ENCODE measurements at regions not wholly inside any gene's neighbourhood (a gene's known extent, or its start where the extent isn't known, plus 50 kb on each side); places are given as distances from the start of the nearest gene placed in this dataset.

DNA sequence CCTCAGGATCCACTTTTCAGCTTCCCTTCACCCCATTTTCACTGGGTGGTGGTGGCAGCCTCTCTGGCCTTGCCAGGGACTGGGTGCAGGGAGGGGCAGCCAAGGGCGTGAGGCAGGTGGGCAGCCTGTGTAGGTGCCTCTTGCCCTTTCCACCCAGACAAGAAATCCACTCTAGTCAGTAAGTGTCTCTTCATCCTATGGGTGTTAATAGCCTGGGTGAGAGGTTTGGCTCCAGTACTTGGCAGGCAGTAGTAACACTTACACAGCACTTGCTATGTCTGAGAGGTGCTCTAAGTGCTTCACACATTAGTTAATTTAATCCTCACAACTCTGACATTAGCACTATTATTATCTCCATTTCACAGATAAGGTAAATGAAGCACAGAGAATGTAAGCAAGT lies 171.9 kb downstream of the EMP1 start:
- DNase-seq (ENCODE audit: low spot score), result no peak
- TF ChIP-seq, protein P1, sequence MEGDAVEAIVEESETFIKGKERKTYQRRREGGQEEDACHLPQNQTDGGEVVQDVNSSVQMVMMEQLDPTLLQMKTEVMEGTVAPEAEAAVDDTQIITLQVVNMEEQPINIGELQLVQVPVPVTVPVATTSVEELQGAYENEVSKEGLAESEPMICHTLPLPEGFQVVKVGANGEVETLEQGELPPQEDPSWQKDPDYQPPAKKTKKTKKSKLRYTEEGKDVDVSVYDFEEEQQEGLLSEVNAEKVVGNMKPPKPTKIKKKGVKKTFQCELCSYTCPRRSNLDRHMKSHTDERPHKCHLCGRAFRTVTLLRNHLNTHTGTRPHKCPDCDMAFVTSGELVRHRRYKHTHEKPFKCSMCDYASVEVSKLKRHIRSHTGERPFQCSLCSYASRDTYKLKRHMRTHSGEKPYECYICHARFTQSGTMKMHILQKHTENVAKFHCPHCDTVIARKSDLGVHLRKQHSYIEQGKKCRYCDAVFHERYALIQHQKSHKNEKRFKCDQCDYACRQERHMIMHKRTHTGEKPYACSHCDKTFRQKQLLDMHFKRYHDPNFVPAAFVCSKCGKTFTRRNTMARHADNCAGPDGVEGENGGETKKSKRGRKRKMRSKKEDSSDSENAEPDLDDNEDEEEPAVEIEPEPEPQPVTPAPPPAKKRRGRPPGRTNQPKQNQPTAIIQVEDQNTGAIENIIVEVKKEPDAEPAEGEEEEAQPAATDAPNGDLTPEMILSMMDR (IDR thresholded peaks at IDR 0.05; ENCODE audit: extremely low read depth, insufficient read depth, missing control alignments), result no peak
- in situ Hi-C loops (cut with MboI; ENCODE audit: low pct_unique_long_range_greater_than_20kb, low sequenced_read_pairs, unreplicated experiment), result no loop called here

DNA sequence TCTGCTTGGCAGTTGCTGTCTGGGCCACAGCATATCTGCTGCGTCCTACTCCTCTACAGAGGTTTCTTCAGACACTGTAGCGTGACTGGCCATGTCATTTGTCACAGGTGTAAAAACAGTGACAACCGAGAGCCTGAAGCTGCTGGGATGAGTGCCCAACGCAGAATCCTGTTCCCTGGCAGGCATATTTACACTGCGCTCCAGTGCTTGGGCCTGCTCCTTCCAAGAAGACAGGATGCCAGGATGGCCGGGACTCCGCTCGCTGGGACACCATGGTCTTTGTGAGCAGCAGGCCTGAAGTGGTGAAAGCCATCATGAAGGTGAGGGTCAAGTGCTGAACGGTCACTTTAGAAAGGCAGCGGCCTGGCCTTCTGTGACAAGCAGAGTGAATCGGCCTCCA lies 171.4 kb downstream of the EMP1 start:
- no peak for DNase-seq (ENCODE audit: low spot score)
- TF ChIP-seq, protein P1 (IDR thresholded peaks at IDR 0.05; ENCODE audit: extremely low read depth, insufficient read depth, missing control alignments), result no peak
- in situ Hi-C loops (cut with MboI; ENCODE audit: low pct_unique_long_range_greater_than_20kb, low sequenced_read_pairs, unreplicated experiment), result no loop called here

DNA sequence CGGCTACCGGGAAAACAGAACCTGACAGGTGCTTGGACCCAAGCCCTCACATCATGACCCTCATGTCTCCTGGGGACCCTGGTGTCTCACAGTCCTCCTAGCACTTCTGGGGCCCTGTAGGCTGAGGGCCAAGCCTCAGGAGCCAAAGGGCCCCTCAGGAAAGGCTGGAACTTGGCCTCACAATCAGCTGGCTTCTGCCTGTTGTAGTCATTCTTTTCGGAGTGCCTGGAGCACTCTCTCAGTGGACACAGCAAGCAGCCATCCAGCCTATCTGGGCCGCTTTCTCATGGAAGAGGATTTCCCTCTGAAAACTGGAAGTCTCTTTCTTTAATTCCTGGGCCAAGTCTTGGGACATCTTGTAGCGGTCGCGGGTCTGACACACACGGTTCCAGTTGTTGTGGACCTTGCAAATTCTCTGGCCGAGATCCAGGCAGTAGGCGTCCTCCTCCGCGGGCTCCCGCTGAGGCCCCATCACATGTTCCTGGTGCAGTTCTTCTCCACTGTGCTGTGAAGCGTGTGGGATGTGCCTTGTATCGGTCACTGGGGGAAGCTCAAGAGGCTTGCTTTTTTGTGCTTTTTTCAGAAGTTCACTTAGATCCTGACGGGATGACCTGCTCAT lies 169.3 kb downstream of the EMP1 start:
- DNase-seq (ENCODE audit: low spot score), result no peak
- TF ChIP-seq, protein P1 (IDR thresholded peaks at IDR 0.05; ENCODE audit: extremely low read depth, insufficient read depth, missing control alignments), result no peak
- in situ Hi-C loops (cut with MboI; ENCODE audit: low pct_unique_long_range_greater_than_20kb, low sequenced_read_pairs, unreplicated experiment), result no loop called here

DNA sequence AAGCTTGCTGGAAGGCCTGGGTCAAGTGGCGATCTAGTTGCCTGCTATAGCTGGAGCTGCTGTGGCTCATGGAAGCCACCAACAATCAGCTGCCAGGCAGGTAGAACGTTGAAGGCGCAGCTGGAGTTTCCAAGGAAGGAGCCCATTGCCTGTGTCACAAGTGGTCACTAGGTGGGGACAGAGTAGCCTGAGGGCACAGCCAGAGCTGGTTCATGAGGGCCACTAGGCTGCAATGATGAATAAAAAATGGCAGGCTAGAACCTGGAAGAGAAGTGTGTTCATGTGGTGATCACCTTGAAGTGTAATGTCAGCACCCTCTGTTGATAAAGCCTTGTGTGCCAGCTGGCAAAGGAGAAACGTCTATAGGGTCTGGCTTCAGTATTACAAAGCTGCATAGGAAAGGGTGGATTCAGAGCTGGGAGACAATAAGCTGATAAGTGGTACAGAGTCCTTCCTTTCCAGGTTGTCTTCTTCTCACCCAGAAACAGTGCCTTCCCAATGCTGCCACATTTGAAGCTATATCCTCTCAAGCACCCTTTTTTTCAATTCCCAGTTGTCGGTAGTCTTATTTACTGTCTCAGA lies 165.8 kb downstream of the EMP1 start:
- DNase-seq (ENCODE audit: low spot score), result peak; percentile 69
- TF ChIP-seq, protein P1 (IDR thresholded peaks at IDR 0.05; ENCODE audit: extremely low read depth, insufficient read depth, missing control alignments), result peak; percentile 87
- in situ Hi-C loops (cut with MboI; ENCODE audit: low pct_unique_long_range_greater_than_20kb, low sequenced_read_pairs, unreplicated experiment), result no loop called here

DNA sequence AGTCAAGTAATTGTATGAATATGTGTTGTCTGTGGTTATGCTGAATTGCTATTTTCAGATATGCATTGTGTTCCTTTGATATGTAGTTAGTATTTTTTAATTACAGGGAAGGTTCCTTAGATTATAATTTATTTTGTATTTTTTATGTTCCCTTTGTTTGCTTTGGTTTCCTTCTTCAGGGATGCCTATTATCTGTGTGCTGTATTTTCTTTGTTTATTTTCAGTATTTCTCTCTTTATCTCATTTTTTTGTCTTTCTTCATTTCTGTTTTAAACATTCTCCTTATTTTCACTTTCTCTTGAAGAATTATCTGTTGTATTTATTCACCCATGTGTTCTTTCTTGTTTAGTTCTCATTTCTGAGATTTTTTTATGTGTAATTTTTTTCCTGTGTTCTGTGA lies 163.1 kb downstream of the EMP1 start:
- TF ChIP-seq, protein P1 (IDR thresholded peaks at IDR 0.05; ENCODE audit: extremely low read depth, insufficient read depth, missing control alignments), result no peak
- in situ Hi-C loops (cut with MboI; ENCODE audit: low pct_unique_long_range_greater_than_20kb, low sequenced_read_pairs, unreplicated experiment), result no loop called here
- no peak for DNase-seq (ENCODE audit: low spot score)

DNA sequence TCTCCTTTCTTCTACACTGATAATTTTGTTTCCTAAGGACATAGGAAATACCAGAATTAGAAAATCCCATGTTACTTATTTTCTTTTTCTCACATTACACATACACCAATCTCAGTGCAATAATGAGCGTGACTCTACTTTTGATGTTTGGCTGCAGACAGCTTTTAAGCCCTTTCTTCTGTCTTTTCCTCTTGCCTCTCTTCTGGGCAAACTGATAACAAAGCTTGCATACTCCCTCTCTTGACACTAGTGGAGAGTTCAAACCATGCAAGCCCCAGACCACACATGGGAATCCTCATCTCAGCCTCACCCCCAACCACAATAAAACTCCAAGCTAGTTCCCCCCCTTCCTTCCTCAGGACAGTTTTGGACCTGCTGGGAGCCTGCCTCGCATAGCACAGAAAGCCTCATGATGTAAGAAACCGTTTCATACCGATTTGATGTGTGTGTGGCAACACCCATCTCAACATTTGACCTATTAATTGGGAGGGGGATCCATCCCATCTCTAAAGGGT lies 161.9 kb downstream of the EMP1 start:
- in situ Hi-C loops (cut with MboI; ENCODE audit: low pct_unique_long_range_greater_than_20kb, low sequenced_read_pairs, unreplicated experiment), result no loop called here
- TF ChIP-seq, protein P1 (IDR thresholded peaks at IDR 0.05; ENCODE audit: extremely low read depth, insufficient read depth, missing control alignments), result no peak
- DNase-seq (ENCODE audit: low spot score), result no peak

Data from GM13977 (cell line).